Panc1 (cell line): ENCODE measurements at regions not wholly inside any gene's neighbourhood (a gene's known extent, or its start where the extent isn't known, plus 50 kb on each side); places are given as distances from the start of the nearest gene placed in this dataset.

Experiments
- ATAC-seq: fragments of 200-7000 bp; cut with Tn5 transposase; 2 replicates; pipeline ENCODE4 v1.9.1; 2020; ENCODE audit warnings: mild to moderate bottlenecking, moderate library complexity
- BruUV-seq: library from RNA; stranded (reverse); fragments of 400-500 nt; replicated peaks from 2 replicates; lab custom pipeline; 2021; lab: Mats Ljungman, UMichigan
- CTCF ChIA-PET: fragments of 300-600 bp; sonication (Branson Sonifier 250); formaldehyde crosslinking; loops from one replicate; lab custom pipeline; 2022; ENCODE audit warnings: antibody characterized with exemption; lab: Charles Lee
- POLR2A ChIA-PET: fragments of 300-600 bp; sonication (Branson Sonifier 250); formaldehyde crosslinking; loops from one replicate; lab custom pipeline; 2022; ENCODE audit warnings: antibody characterized with exemption; lab: Charles Lee
- DNase-seq: peaks from one replicate; pipeline ENCODE4 v3.0.0-alpha.2; 2010; ENCODE audit warnings: low read depth, low spot score
- H3K27ac ChIP-seq: 2 replicates; pipeline ENCODE4 v1.5.1; 2011; ENCODE audit warnings: mild to moderate bottlenecking, low read length, inconsistent platforms
- H3K27me3 ChIP-seq: fragments of 200-500 bp; sonication (Bioruptor generic); 2 replicates; pipeline ENCODE4 v1.6.0; 2014; ENCODE audit warnings: low read length, inconsistent platforms; ENCODE audit not compliant: control insufficient read depth, insufficient read depth
- H3K36me3 ChIP-seq: fragments of 200-500 bp; sonication (Bioruptor generic); 2 replicates; pipeline ENCODE4 v1.5.1; 2014; ENCODE audit warnings: inconsistent platforms, mild to moderate bottlenecking, low read length, moderate library complexity; ENCODE audit not compliant: control insufficient read depth, insufficient read depth
- H3K4me1 ChIP-seq: 2 replicates; pipeline ENCODE4 v1.5.1; 2011; ENCODE audit warnings: inconsistent platforms, mild to moderate bottlenecking, low read length, moderate library complexity; ENCODE audit not compliant: control insufficient read depth, insufficient read depth
- H3K4me3 ChIP-seq, 2 experiments: 2 replicates each; pipeline ENCODE4 v1.5.1; 2011 to 2012; ENCODE audit warnings: low read depth in 2 of 2, low read length in 2 of 2, mild to moderate bottlenecking in 2 of 2, inconsistent platforms in 1 of 2, moderate library complexity in 1 of 2
- H3K9me3 ChIP-seq: fragments of 200-500 bp; sonication (Bioruptor generic); 2 replicates; pipeline ENCODE4 v1.5.1; 2014; ENCODE audit warnings: low read depth, mild to moderate bottlenecking, inconsistent platforms, low read length, moderate library complexity; ENCODE audit not compliant: control insufficient read depth, insufficient read depth
- POLR2AphosphoS5 ChIP-seq: IDR thresholded peaks from 2 replicates; pipeline ENCODE4 v1.6.1; 2012; ENCODE audit warnings: mild to moderate bottlenecking, low read depth, low read length, moderate library complexity
- REST ChIP-seq, 2 experiments: IDR thresholded peaks; 2 replicates each; pipeline ENCODE4 v1.6.1; 2011 to 2012; ENCODE audit warnings: low read depth in 2 of 2, control low read depth in 1 of 2, low read length in 1 of 2, mild to moderate bottlenecking in 1 of 2, moderate library complexity in 1 of 2; ENCODE audit not compliant: insufficient read depth in 1 of 2
- SIN3A ChIP-seq: IDR thresholded peaks from 2 replicates; pipeline ENCODE4 v1.6.1; 2012; ENCODE audit warnings: low read depth, mild to moderate bottlenecking, low read length, moderate library complexity, borderline replicate concordance; ENCODE audit not compliant: insufficient read depth
- TCF7L2 ChIP-seq: IDR thresholded peaks from 2 replicates; pipeline ENCODE4 v1.6.1; 2011; ENCODE audit warnings: mild to moderate bottlenecking, low read depth, low read length, inconsistent platforms
- in situ Hi-C: cut with HindIII; loops from 2 replicates; pipeline ENCODE4 v1.10.0; 2016; ENCODE audit warnings: low sequenced_read_pairs, low pct_unique_long_range_greater_than_20kb
- intact Hi-C: fragments of 100-400 bp; cut with micrococcal nuclease; formaldehyde crosslinking; loops from one replicate; pipeline ENCODE4 v1.10.0; 2022; ENCODE audit not compliant: unreplicated experiment
- TF ChIP-seq, protein P1 (sequence below): fragments of 450-650 bp; IDR thresholded peaks from 2 replicates; pipeline ENCODE4 v1.5.1; 2017; ENCODE audit warnings: mild to moderate bottlenecking

GRCh38 chr2:16093639-16094529, 153.5 kb downstream of the MYCN start:
- Histone ChIP-seq H3K27me3 (no peaks in the 10 kb centered on the region), H3K4me1 (no peaks in the 10 kb centered on the region), H3K27ac (no peak overlapping the region), H3K36me3 (no peaks in the 10 kb centered on the region), H3K4me3 (no peak overlapping the region), H3K9me3 (no peaks in the 10 kb centered on the region)
- no TSS peak for BruUV-seq
- in situ Hi-C loops, result no loop called here
- DNase-seq, result no peak
- ChIA-PET POLR2A (no interaction called here), CTCF (no interaction called here)
- TF ChIP-seq REST (IDR thresholded peaks at IDR 0.05; ENCODE audit: insufficient read depth in 1 of 2, low read depth in 2 of 2, low read length in 1 of 2) (no peak), POLR2AphosphoS5 (no peak), TCF7L2 (no peak), SIN3A (no peak)
- TF ChIP-seq, protein P1, sequence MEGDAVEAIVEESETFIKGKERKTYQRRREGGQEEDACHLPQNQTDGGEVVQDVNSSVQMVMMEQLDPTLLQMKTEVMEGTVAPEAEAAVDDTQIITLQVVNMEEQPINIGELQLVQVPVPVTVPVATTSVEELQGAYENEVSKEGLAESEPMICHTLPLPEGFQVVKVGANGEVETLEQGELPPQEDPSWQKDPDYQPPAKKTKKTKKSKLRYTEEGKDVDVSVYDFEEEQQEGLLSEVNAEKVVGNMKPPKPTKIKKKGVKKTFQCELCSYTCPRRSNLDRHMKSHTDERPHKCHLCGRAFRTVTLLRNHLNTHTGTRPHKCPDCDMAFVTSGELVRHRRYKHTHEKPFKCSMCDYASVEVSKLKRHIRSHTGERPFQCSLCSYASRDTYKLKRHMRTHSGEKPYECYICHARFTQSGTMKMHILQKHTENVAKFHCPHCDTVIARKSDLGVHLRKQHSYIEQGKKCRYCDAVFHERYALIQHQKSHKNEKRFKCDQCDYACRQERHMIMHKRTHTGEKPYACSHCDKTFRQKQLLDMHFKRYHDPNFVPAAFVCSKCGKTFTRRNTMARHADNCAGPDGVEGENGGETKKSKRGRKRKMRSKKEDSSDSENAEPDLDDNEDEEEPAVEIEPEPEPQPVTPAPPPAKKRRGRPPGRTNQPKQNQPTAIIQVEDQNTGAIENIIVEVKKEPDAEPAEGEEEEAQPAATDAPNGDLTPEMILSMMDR, result no peak
- no peak for ATAC-seq
- intact Hi-C loops, result no loop called here

- in situ Hi-C loops (no loop called here), intact Hi-C loops (no loop called here)
- Histone ChIP-seq H3K4me3 (no peak overlapping the region), H3K27ac (no peak overlapping the region), H3K36me3 (no peaks in the 10 kb centered on the region), H3K27me3 (no peaks in the 10 kb centered on the region), H3K9me3 (no peaks in the 10 kb centered on the region), H3K4me1 (no peaks in the 10 kb centered on the region)
- no peak for ATAC-seq
- ChIA-PET POLR2A (no interaction called here), CTCF (no interaction called here)
- no TSS peak for BruUV-seq
- DNase-seq, result no peak
- TF ChIP-seq, protein P1, result no peak
- TF ChIP-seq SIN3A, result no peak
- TF ChIP-seq TCF7L2, result no peak
Measured at GRCh38 chr2:16092861-16093638, 152.7 kb downstream of the MYCN start.
